Lung (tissue), 11 donors: ENCODE measurements at regions not wholly inside any gene's neighbourhood (a gene's known extent, or its start where the extent isn't known, plus 50 kb on each side); places are given as distances from the start of the nearest gene placed in this dataset.

Experiments
- ATAC-seq: fragments of 200-7000 bp; cut with Tn5 transposase; one replicate; pipeline ENCODE4 v1.9.1; 2020; ENCODE audit warnings: moderate number of reproducible peaks; ENCODE audit not compliant: insufficient read depth, low FRiP score
- DNase-seq, 3 donors: peaks; one replicate each; pipeline ENCODE4 v3.0.0-alpha.2; 2013 to 2017
- H3K27ac ChIP-seq, 2 donors: one replicate each; pipeline ENCODE4 v1.5.1; 2013; ENCODE audit warnings: mild to moderate bottlenecking in 2 of 2, moderate library complexity in 2 of 2, control low read depth in 1 of 2, inconsistent platforms in 1 of 2, low read depth in 1 of 2, low read length in 1 of 2
- H3K27me3 ChIP-seq, 3 donors: one replicate each; pipeline ENCODE4 v1.5.1; 2013; ENCODE audit warnings: low read length in 2 of 3; ENCODE audit not compliant: control insufficient read depth in 3 of 3, insufficient read depth in 3 of 3
- H3K36me3 ChIP-seq, 4 donors: one replicate each; pipeline ENCODE4 v1.5.1; 2013; ENCODE audit warnings: low read length in 4 of 4, mild to moderate bottlenecking in 1 of 4, moderate library complexity in 1 of 4; ENCODE audit not compliant: control insufficient read depth in 4 of 4, insufficient read depth in 4 of 4
- H3K4me1 ChIP-seq, 5 donors: one replicate each; pipeline ENCODE4 v1.5.1; 2013; ENCODE audit warnings: low read length in 5 of 5, mild to moderate bottlenecking in 2 of 5, moderate library complexity in 1 of 5; ENCODE audit not compliant: control insufficient read depth in 5 of 5, insufficient read depth in 5 of 5
- H3K4me3 ChIP-seq: one replicate; pipeline ENCODE4 v1.5.1; 2013; ENCODE audit warnings: mild to moderate bottlenecking, control low read depth, moderate library complexity
- H3K9ac ChIP-seq, 2 donors: one replicate each; pipeline ENCODE4 v1.5.1; 2013; ENCODE audit warnings: low read length in 2 of 2, control low read depth in 1 of 2; ENCODE audit not compliant: insufficient read depth in 1 of 2
- H3K9me3 ChIP-seq, 4 donors: one replicate each; pipeline ENCODE4 v1.5.1; 2013; ENCODE audit warnings: low read length in 3 of 4, mild to moderate bottlenecking in 1 of 4, moderate library complexity in 1 of 4; ENCODE audit not compliant: control insufficient read depth in 4 of 4, insufficient read depth in 3 of 4
- CTCF ChIP-seq: IDR thresholded peaks from 2 replicates; pipeline ENCODE4 v1.5.1; 2012; ENCODE audit warnings: mild to moderate bottlenecking; ENCODE audit errors: control extremely low read depth, extremely low read depth
- WGBS, 2 donors: extraction: QIAGEN DNeasy Blood & Tissue Kit; methylation state at CpG; one replicate each; pipeline ENCODE4 v1.1.7; 2013; 5-methylcytosine and 5-hydroxymethylcytosine counted together
- donor health status: control.
- donor health status: control.
- donor health status: Bipolar disorder and iron deficiency.
- donor health status: healthy.
- donor health status: DM: yes; HTN: yes; CAD: no.

- Histone ChIP-seq H3K36me3 (no peaks in the 10 kb centered on the region), H3K4me1 (no peaks in the 10 kb centered on the region), H3K9ac (no peak overlapping the region), H3K9me3 (peaks cover 0 to 2% (median 0%) of the 10 kb centered on the region in 4 donors), H3K4me3 (no peak overlapping the region), H3K27ac (no peak overlapping the region), H3K27me3 (no peaks in the 10 kb centered on the region)
- no peak for TF ChIP-seq CTCF
- no peak for DNase-seq
- WGBS, 2 donors = 91 to 94% methylated on average over 1 of the region's 1 CpG
- no peak for ATAC-seq
These were observed 693.4 kb upstream of the ID2 start for GRCh38 chr2:7988440-7988839.

DNA sequence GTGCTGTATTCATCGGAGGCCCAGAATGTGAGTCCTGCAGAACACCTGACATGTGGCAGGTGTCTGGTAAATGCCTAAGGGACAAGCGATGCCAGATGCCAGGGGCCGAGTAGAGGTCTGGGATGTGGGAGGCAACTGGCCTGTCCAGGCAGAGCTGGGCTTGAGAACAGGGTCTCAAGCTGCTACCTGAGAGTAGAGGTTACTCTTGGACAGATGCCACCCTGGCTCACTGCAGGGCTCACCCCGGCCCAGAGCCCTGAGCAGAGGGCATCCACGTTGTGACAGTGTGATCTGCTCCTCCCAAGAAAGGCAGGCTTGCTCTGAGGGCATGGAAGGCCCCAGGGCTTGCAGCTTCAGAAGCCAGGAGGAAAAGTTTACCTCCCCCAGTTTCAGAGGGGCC lies 692.0 kb upstream of the ID2 start:
- TF ChIP-seq CTCF = no peak
- H3K9ac ChIP-seq = no peak overlapping the region
- peaks cover 0 to 2% (median 0%) of the 10 kb centered on the region in 4 donors for H3K9me3 ChIP-seq
- no peak overlapping the region for H3K27ac ChIP-seq
- no peaks in the 10 kb centered on the region for H3K27me3 ChIP-seq
- no peaks in the 10 kb centered on the region for H3K36me3 ChIP-seq
- H3K4me3 ChIP-seq = no peak overlapping the region
- H3K4me1 ChIP-seq = no peaks in the 10 kb centered on the region
- WGBS, 2 donors = 92 to 95% methylated on average over 5 of the region's 5 CpGs
- DNase-seq (no peak), ATAC-seq (no peak)

- WGBS, 2 donors = 53 to 69% methylated on average over 5 of the region's 5 CpGs
- ATAC-seq = no peak
- no peak for TF ChIP-seq CTCF
- no peak overlapping the region for H3K27ac ChIP-seq
- no peak for DNase-seq
- H3K9me3 ChIP-seq = peaks cover 0 to 2% (median 0%) of the 10 kb centered on the region in 4 donors
- no peaks in the 10 kb centered on the region for H3K27me3 ChIP-seq
- H3K4me3 ChIP-seq = no peak overlapping the region
- H3K4me1 ChIP-seq = no peaks in the 10 kb centered on the region
- H3K9ac ChIP-seq = no peak overlapping the region
- H3K36me3 ChIP-seq = no peaks in the 10 kb centered on the region
These were observed 688.9 kb upstream of the ID2 start for GRCh38 chr2:7992612-7993602.
